ENCODE measurements at regions not wholly inside any gene's neighbourhood (a gene's known extent, or its start where the extent isn't known, plus 50 kb on each side); places are given as distances from the start of the nearest gene placed in this dataset.
"Not testable (repeated sequence)": the region's sequence is repeated elsewhere in the genome, so short reads cannot be mapped to it uniquely, and the experiment has no call there.

GRCh38 chr6:22208026-22208425, 88.8 kb downstream of the PRL start:
- DNase-seq (ENCODE audit: low read depth) = no peak

- no peak for DNase-seq (ENCODE audit: low read depth)
Measured at GRCh38 chr6:22214314-22214713, 82.5 kb downstream of the PRL start.

DNA sequence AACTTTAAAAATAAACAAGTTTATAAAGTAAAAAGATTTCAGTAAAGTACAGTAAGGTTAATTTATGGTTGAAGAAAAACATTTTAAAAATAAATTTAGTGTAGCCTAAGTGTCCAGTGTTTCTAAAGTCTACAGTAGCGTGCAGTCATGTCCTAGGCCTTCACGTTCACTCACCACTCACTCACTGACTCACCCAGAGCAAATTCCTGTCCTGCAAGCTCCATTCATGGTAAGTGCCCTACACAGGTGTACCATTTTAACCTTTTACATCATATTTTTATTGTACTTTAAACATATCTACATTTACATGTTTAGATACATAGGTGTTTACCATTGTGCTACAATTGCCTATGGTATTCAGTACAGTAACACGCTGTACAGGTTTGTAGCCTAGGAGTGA, 81.4 kb downstream of the PRL start:
- not testable (repeated sequence) for DNase-seq (ENCODE audit: low read depth)

- DNase-seq (ENCODE audit: low read depth) = no peak
Measured at GRCh38 chr6:22218410-22218809, 78.4 kb downstream of the PRL start.

- no peak for DNase-seq (ENCODE audit: low read depth)
Measured at GRCh38 chr6:22219925-22220324, 76.9 kb downstream of the PRL start.

GRCh38 chr6:22221211-22221610, 75.6 kb downstream of the PRL start:
- no peak for DNase-seq (ENCODE audit: low read depth)

DNA sequence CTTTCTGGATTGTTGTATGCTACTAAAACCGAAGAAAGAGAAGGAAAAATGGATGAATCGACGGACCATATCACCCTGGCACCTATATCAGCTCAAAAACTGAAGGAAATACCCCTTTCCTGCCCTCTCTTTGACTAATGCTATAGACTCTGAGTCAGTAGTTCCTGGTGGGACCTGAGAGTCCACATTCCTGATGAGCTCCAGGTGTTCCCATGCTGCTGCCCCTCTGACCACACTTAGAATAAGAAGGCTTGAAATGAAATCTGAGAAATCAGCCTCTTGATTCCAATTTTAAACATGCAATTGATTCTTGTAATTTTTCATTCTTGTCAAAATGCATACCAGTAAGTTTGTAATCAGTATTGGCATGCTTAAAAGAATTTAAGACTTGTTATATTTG, 75.2 kb downstream of the PRL start:
- no peak for DNase-seq (ENCODE audit: low read depth)

GRCh38 chr6:22222469-22222868, 74.4 kb downstream of the PRL start:
- no peak for DNase-seq (ENCODE audit: low read depth)

DNA sequence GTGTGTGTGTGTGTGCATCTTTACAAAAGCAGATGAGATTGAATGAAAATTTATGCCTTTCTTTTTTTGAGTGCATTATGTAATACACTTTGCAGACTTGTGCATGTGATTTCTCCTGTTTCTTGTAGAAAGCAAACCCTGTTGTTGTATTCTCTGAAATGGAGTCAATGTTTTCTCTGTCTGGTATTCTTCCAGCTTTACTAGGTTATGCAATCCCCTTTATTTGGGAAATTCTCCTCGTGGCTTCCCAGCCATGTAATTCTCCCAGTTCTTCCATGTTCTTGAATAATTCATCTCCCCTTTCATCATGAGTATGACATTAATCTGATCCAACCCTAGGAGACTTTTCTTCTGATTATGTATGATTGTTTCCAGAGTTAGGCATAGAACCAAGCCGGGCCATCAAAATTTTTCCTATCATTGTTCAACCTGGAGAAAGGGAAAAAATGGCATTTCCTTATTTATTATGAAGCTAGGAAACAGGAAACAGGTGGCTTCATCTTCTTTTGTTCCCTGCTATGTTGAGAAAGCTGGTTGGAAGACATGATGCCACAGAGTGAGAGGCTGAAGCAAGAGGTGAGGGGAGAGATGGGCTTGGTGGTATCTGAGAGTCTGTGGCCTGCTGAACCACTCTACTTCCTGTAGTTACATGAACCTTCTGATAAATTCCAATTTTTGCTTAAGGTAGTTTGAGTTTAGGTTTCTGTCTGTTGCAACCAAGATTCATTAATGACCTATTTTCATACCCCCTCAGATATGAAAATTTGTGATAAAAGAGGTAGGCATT, 68.8 kb downstream of the PRL start:
- no peak for DNase-seq (ENCODE audit: low read depth)

DNA sequence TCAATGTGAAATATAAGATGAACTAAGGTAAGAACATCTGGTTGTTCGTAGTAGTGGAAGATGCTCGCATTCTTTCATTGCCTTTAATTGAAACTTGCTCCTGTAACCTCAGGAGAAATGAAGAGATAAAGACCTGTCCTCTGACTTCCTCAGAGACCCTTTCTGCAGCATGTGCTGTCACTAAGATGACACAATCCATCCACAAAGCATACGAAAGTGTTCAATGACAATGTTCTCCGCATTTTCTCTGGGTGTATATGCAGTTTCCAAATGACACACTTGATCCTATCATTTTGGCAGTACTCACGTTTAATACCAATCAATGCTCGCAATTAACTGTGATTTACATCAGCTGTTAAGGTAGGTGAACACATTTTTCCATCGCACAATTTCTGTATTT, 65.8 kb downstream of the PRL start:
- DNase-seq (ENCODE audit: low read depth) = no peak

DNA sequence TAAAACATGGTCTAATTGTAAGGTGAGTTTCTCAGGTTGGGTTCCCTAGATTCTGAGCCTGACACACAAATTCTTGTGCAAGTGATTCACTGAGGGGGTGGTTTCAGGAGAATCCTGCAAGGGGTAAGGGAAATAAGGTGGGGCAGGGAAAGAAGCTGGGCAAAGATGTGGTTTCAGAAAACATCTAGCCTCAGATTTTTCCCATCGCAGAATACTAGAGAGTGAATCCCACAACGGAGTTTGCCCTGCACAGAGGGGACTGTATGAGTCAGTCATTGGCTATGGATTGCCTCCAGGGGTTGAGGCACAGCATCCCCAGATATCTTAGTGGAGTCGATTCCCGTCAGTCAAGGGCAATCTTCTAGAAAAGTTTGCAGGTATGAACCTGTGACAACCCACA, 65.2 kb downstream of the PRL start:
- no peak for DNase-seq (ENCODE audit: low read depth)

GRCh38 chr6:22236626-22237414, 60.0 kb downstream of the PRL start:
- no peak for DNase-seq (ENCODE audit: low read depth)
